ENCODE measurements at regions not wholly inside any gene's neighbourhood (a gene's known extent, or its start where the extent isn't known, plus 50 kb on each side); places are given as distances from the start of the nearest gene placed in this dataset.

GRCh38 chr11:28763151-28763550 is 655.0 kb downstream of the METTL15 start:
- H3F3A ChIP-seq (ENCODE audit: control insufficient read depth, insufficient read depth) = no peaks in the 10 kb centered on the region
- no peak overlapping the region for H3K27ac ChIP-seq (ENCODE audit: low read depth, low read length)
- no peaks in the 10 kb centered on the region; the same call in 1 of the 2 replicates for H3K9me3 ChIP-seq (ENCODE audit: control insufficient read depth, insufficient read depth, low read length)
- no peaks in the 10 kb centered on the region for H3K9me2 ChIP-seq (replicated peaks; ENCODE audit: control insufficient read depth, low read length)
- H3K4me3 ChIP-seq (ENCODE audit: low read length) = no peak overlapping the region
- H3K4me2 ChIP-seq (ENCODE audit: low read length) = no peak overlapping the region
- no peaks in the 10 kb centered on the region for H4K20me1 ChIP-seq (ENCODE audit: control insufficient read depth, insufficient read depth, low read depth, low read length)
- no peaks in the 10 kb centered on the region for H3K79me2 ChIP-seq (ENCODE audit: control insufficient read depth, low read length)
- no peaks in the 10 kb centered on the region for H3K4me1 ChIP-seq (ENCODE audit: control insufficient read depth, low read length)
- no peaks in the 10 kb centered on the region for H3K36me3 ChIP-seq (ENCODE audit: control insufficient read depth, low read length)
- no peaks in the 10 kb centered on the region for H3K27me3 ChIP-seq (ENCODE audit: control insufficient read depth, low read length)
- no peak for TF ChIP-seq EZH2phosphoT487 (IDR thresholded peaks at IDR 0.05; ENCODE audit: borderline replicate concordance, low read length)
- TF ChIP-seq CTCF (IDR thresholded peaks at IDR 0.05; ENCODE audit: low read depth, low read length, poor library complexity, severe bottlenecking) = no peak

GRCh38 chr11:28760676-28761390 is 652.6 kb downstream of the METTL15 start:
- H3K36me3 ChIP-seq (ENCODE audit: control insufficient read depth, low read length) = no peaks in the 10 kb centered on the region
- H3K4me3 ChIP-seq (ENCODE audit: low read length) = no peak overlapping the region
- H3K4me2 ChIP-seq (ENCODE audit: low read length) = no peak overlapping the region
- no peaks in the 10 kb centered on the region for H3K4me1 ChIP-seq (ENCODE audit: control insufficient read depth, low read length)
- no peak overlapping the region for H3K27ac ChIP-seq (ENCODE audit: low read depth, low read length)
- no peaks in the 10 kb centered on the region for H3F3A ChIP-seq (ENCODE audit: control insufficient read depth, insufficient read depth)
- H3K79me2 ChIP-seq (ENCODE audit: control insufficient read depth, low read length) = no peaks in the 10 kb centered on the region
- H3K27me3 ChIP-seq (ENCODE audit: control insufficient read depth, low read length) = no peaks in the 10 kb centered on the region
- H3K9me2 ChIP-seq (replicated peaks; ENCODE audit: control insufficient read depth, low read length) = no peaks in the 10 kb centered on the region
- H4K20me1 ChIP-seq (ENCODE audit: control insufficient read depth, insufficient read depth, low read depth, low read length) = no peaks in the 10 kb centered on the region
- no peak for TF ChIP-seq EZH2phosphoT487 (IDR thresholded peaks at IDR 0.05; ENCODE audit: borderline replicate concordance, low read length)
- no peak for TF ChIP-seq CTCF (IDR thresholded peaks at IDR 0.05; ENCODE audit: low read depth, low read length, poor library complexity, severe bottlenecking)
- no peaks in the 10 kb centered on the region for H3K9me3 ChIP-seq (ENCODE audit: control insufficient read depth, insufficient read depth, low read length)

- Histone ChIP-seq H3K27me3 (ENCODE audit: control insufficient read depth, low read length) (no peaks in the 10 kb centered on the region), H3K4me1 (ENCODE audit: control insufficient read depth, low read length) (no peaks in the 10 kb centered on the region), H3F3A (ENCODE audit: control insufficient read depth, insufficient read depth) (no peaks in the 10 kb centered on the region), H3K4me2 (ENCODE audit: low read length) (no peak overlapping the region), H3K79me2 (ENCODE audit: control insufficient read depth, low read length) (no peaks in the 10 kb centered on the region), H3K9me2 (replicated peaks; ENCODE audit: control insufficient read depth, low read length) (no peaks in the 10 kb centered on the region), H3K9me3 (ENCODE audit: control insufficient read depth, insufficient read depth, low read length) (no peaks in the 10 kb centered on the region), H3K36me3 (ENCODE audit: control insufficient read depth, low read length) (no peaks in the 10 kb centered on the region), H4K20me1 (ENCODE audit: control insufficient read depth, insufficient read depth, low read depth, low read length) (no peaks in the 10 kb centered on the region), H3K4me3 (ENCODE audit: low read length) (no peak overlapping the region), H3K27ac (ENCODE audit: low read depth, low read length) (no peak overlapping the region)
- TF ChIP-seq CTCF (IDR thresholded peaks at IDR 0.05; ENCODE audit: low read depth, low read length, poor library complexity, severe bottlenecking) (no peak), EZH2phosphoT487 (IDR thresholded peaks at IDR 0.05; ENCODE audit: borderline replicate concordance, low read length) (no peak)
These were observed 651.1 kb downstream of the METTL15 start for GRCh38 chr11:28759311-28759710.

All from DOHH2 (cell line).